ENCODE measurements at regions not wholly inside any gene's neighbourhood (a gene's known extent, or its start where the extent isn't known, plus 50 kb on each side); places are given as distances from the start of the nearest gene placed in this dataset.

- no peaks in the 10 kb centered on the region for H3K27me3 ChIP-seq (ENCODE audit: control insufficient read depth in 2 of 2, insufficient read depth in 1 of 2, low read length in 1 of 2)
- WGBS = 95% methylated on average over 1 of the region's 1 CpG
- H3K4me3 ChIP-seq (ENCODE audit: low read length in 2 of 2) = no peak overlapping the region
Observed at GRCh38 chr5:129382921-129383672, 77.0 kb upstream of the ADAMTS19 start.

GRCh38 chr5:129384193-129384592, 75.9 kb upstream of the ADAMTS19 start:
- DNase-seq (ENCODE audit: low read depth in 6 of 9, low spot score in 9 of 9) = no peak
- no peak overlapping the region for H3K27ac ChIP-seq (ENCODE audit: low read depth in 1 of 2, low read length in 1 of 2)
- no peak overlapping the region for H3K4me3 ChIP-seq (ENCODE audit: low read length in 2 of 2)
- no peaks in the 10 kb centered on the region for H3K36me3 ChIP-seq (ENCODE audit: control insufficient read depth in 2 of 2, insufficient read depth in 2 of 2, low read length in 1 of 2)
- H3K27me3 ChIP-seq (ENCODE audit: control insufficient read depth in 2 of 2, insufficient read depth in 1 of 2, low read length in 1 of 2) = no peaks in the 10 kb centered on the region
- no peaks in the 10 kb centered on the region for H3K9me3 ChIP-seq (ENCODE audit: control insufficient read depth in 2 of 2, insufficient read depth in 1 of 2, low read length in 1 of 2)
- 82% methylated on average over 4 of the region's 4 CpGs for WGBS
- no peaks in the 10 kb centered on the region for H3K4me1 ChIP-seq (ENCODE audit: control insufficient read depth in 2 of 2, insufficient read depth in 2 of 2, low read length in 2 of 2)

More at GRCh38 chr5:129382921-129383672, 77.0 kb upstream of the ADAMTS19 start:
- Histone ChIP-seq H3K27ac (ENCODE audit: low read depth in 1 of 2, low read length in 1 of 2) (no peak overlapping the region), H3K4me1 (ENCODE audit: control insufficient read depth in 2 of 2, insufficient read depth in 2 of 2, low read length in 2 of 2) (no peaks in the 10 kb centered on the region), H3K9me3 (ENCODE audit: control insufficient read depth in 2 of 2, insufficient read depth in 1 of 2, low read length in 1 of 2) (no peaks in the 10 kb centered on the region), H3K36me3 (ENCODE audit: control insufficient read depth in 2 of 2, insufficient read depth in 2 of 2, low read length in 1 of 2) (no peaks in the 10 kb centered on the region)
- DNase-seq (ENCODE audit: low read depth in 6 of 9, low spot score in 9 of 9) = no peak

GRCh38 chr5:129384736-129385135, 75.4 kb upstream of the ADAMTS19 start:
- H3K27ac ChIP-seq (ENCODE audit: low read depth in 1 of 2, low read length in 1 of 2) = no peak overlapping the region
- no peaks in the 10 kb centered on the region for H3K36me3 ChIP-seq (ENCODE audit: control insufficient read depth in 2 of 2, insufficient read depth in 2 of 2, low read length in 1 of 2)
- 98% methylated on average over 1 of the region's 1 CpG for WGBS

GRCh38 chr5:129387944-129388343, 72.2 kb upstream of the ADAMTS19 start:
- H3K27ac ChIP-seq (ENCODE audit: low read depth in 1 of 2, low read length in 1 of 2) = no peak overlapping the region
- no peak for DNase-seq (ENCODE audit: low read depth in 6 of 9, low spot score in 9 of 9)
- no peaks in the 10 kb centered on the region for H3K9me3 ChIP-seq (ENCODE audit: control insufficient read depth in 2 of 2, insufficient read depth in 1 of 2, low read length in 1 of 2)
- no peaks in the 10 kb centered on the region for H3K4me1 ChIP-seq (ENCODE audit: control insufficient read depth in 2 of 2, insufficient read depth in 2 of 2, low read length in 2 of 2)
- WGBS = 95% methylated on average over 2 of the region's 2 CpGs
- H3K36me3 ChIP-seq (ENCODE audit: control insufficient read depth in 2 of 2, insufficient read depth in 2 of 2, low read length in 1 of 2) = no peaks in the 10 kb centered on the region
- no peak overlapping the region for H3K4me3 ChIP-seq (ENCODE audit: low read length in 2 of 2)
- H3K27me3 ChIP-seq (ENCODE audit: control insufficient read depth in 2 of 2, insufficient read depth in 1 of 2, low read length in 1 of 2) = no peaks in the 10 kb centered on the region

More at GRCh38 chr5:129384736-129385135, 75.4 kb upstream of the ADAMTS19 start:
- DNase-seq (ENCODE audit: low read depth in 6 of 9, low spot score in 9 of 9) = no peak
- no peaks in the 10 kb centered on the region for H3K4me1 ChIP-seq (ENCODE audit: control insufficient read depth in 2 of 2, insufficient read depth in 2 of 2, low read length in 2 of 2)
- H3K27me3 ChIP-seq (ENCODE audit: control insufficient read depth in 2 of 2, insufficient read depth in 1 of 2, low read length in 1 of 2) = no peaks in the 10 kb centered on the region
- no peak overlapping the region for H3K4me3 ChIP-seq (ENCODE audit: low read length in 2 of 2)
- no peaks in the 10 kb centered on the region for H3K9me3 ChIP-seq (ENCODE audit: control insufficient read depth in 2 of 2, insufficient read depth in 1 of 2, low read length in 1 of 2)

- H3K36me3 ChIP-seq (ENCODE audit: control insufficient read depth in 2 of 2, insufficient read depth in 2 of 2, low read length in 1 of 2) = no peaks in the 10 kb centered on the region
- H3K27ac ChIP-seq (ENCODE audit: low read depth in 1 of 2, low read length in 1 of 2) = no peak overlapping the region
- no peaks in the 10 kb centered on the region for H3K27me3 ChIP-seq (ENCODE audit: control insufficient read depth in 2 of 2, insufficient read depth in 1 of 2, low read length in 1 of 2)
- no peaks in the 10 kb centered on the region for H3K9me3 ChIP-seq (ENCODE audit: control insufficient read depth in 2 of 2, insufficient read depth in 1 of 2, low read length in 1 of 2)
- H3K4me1 ChIP-seq (ENCODE audit: control insufficient read depth in 2 of 2, insufficient read depth in 2 of 2, low read length in 2 of 2) = no peaks in the 10 kb centered on the region
- WGBS = 89% methylated on average over 6 of the region's 6 CpGs
- no peak for DNase-seq (ENCODE audit: low read depth in 6 of 9, low spot score in 9 of 9)
- no peak overlapping the region for H3K4me3 ChIP-seq (ENCODE audit: low read length in 2 of 2)
Observed at GRCh38 chr5:129392681-129393080, 67.4 kb upstream of the ADAMTS19 start.

- no peak overlapping the region for H3K4me3 ChIP-seq (ENCODE audit: low read length in 2 of 2)
- 98% methylated on average over 5 of the region's 5 CpGs for WGBS
- H3K4me1 ChIP-seq (ENCODE audit: control insufficient read depth in 2 of 2, insufficient read depth in 2 of 2, low read length in 2 of 2) = no peaks in the 10 kb centered on the region
- H3K27ac ChIP-seq (ENCODE audit: low read depth in 1 of 2, low read length in 1 of 2) = no peak overlapping the region
- H3K27me3 ChIP-seq (ENCODE audit: control insufficient read depth in 2 of 2, insufficient read depth in 1 of 2, low read length in 1 of 2) = no peaks in the 10 kb centered on the region
- no peaks in the 10 kb centered on the region for H3K36me3 ChIP-seq (ENCODE audit: control insufficient read depth in 2 of 2, insufficient read depth in 2 of 2, low read length in 1 of 2)
- H3K9me3 ChIP-seq (ENCODE audit: control insufficient read depth in 2 of 2, insufficient read depth in 1 of 2, low read length in 1 of 2) = no peaks in the 10 kb centered on the region
- DNase-seq (ENCODE audit: low read depth in 6 of 9, low spot score in 9 of 9) = no peak
Observed at GRCh38 chr5:129395247-129395646, 64.9 kb upstream of the ADAMTS19 start.

GRCh38 chr5:129398026-129398678, 61.9 kb upstream of the ADAMTS19 start:
- no peaks in the 10 kb centered on the region for H3K36me3 ChIP-seq (ENCODE audit: control insufficient read depth in 2 of 2, insufficient read depth in 2 of 2, low read length in 1 of 2)
- DNase-seq (ENCODE audit: low read depth in 6 of 9, low spot score in 9 of 9) = no peak
- H3K4me1 ChIP-seq (ENCODE audit: control insufficient read depth in 2 of 2, insufficient read depth in 2 of 2, low read length in 2 of 2) = no peaks in the 10 kb centered on the region
- no peaks in the 10 kb centered on the region for H3K27me3 ChIP-seq (ENCODE audit: control insufficient read depth in 2 of 2, insufficient read depth in 1 of 2, low read length in 1 of 2)
- H3K9me3 ChIP-seq (ENCODE audit: control insufficient read depth in 2 of 2, insufficient read depth in 1 of 2, low read length in 1 of 2) = no peaks in the 10 kb centered on the region
- H3K27ac ChIP-seq (ENCODE audit: low read depth in 1 of 2, low read length in 1 of 2) = no peak overlapping the region
- H3K4me3 ChIP-seq (ENCODE audit: low read length in 2 of 2) = no peak overlapping the region
- 96% methylated on average over 1 of the region's 1 CpG for WGBS

- DNase-seq (ENCODE audit: low read depth in 6 of 9, low spot score in 9 of 9) = no peak
- Histone ChIP-seq H3K4me1 (ENCODE audit: control insufficient read depth in 2 of 2, insufficient read depth in 2 of 2, low read length in 2 of 2) (no peaks in the 10 kb centered on the region), H3K27ac (ENCODE audit: low read depth in 1 of 2, low read length in 1 of 2) (no peak overlapping the region), H3K36me3 (ENCODE audit: control insufficient read depth in 2 of 2, insufficient read depth in 2 of 2, low read length in 1 of 2) (no peaks in the 10 kb centered on the region), H3K9me3 (ENCODE audit: control insufficient read depth in 2 of 2, insufficient read depth in 1 of 2, low read length in 1 of 2) (no peaks in the 10 kb centered on the region), H3K4me3 (ENCODE audit: low read length in 2 of 2) (no peak overlapping the region), H3K27me3 (ENCODE audit: control insufficient read depth in 2 of 2, insufficient read depth in 1 of 2, low read length in 1 of 2) (no peaks in the 10 kb centered on the region)
- 89% methylated on average over 2 of the region's 2 CpGs for WGBS
Observed at GRCh38 chr5:129399069-129399468, 61.0 kb upstream of the ADAMTS19 start.

- Histone ChIP-seq H3K4me1 (ENCODE audit: control insufficient read depth in 2 of 2, insufficient read depth in 2 of 2, low read length in 2 of 2) (no peaks in the 10 kb centered on the region), H3K4me3 (ENCODE audit: low read length in 2 of 2) (no peak overlapping the region), H3K27me3 (ENCODE audit: control insufficient read depth in 2 of 2, insufficient read depth in 1 of 2, low read length in 1 of 2) (no peaks in the 10 kb centered on the region), H3K9me3 (ENCODE audit: control insufficient read depth in 2 of 2, insufficient read depth in 1 of 2, low read length in 1 of 2) (no peaks in the 10 kb centered on the region), H3K27ac (ENCODE audit: low read depth in 1 of 2, low read length in 1 of 2) (no peak overlapping the region), H3K36me3 (ENCODE audit: control insufficient read depth in 2 of 2, insufficient read depth in 2 of 2, low read length in 1 of 2) (no peaks in the 10 kb centered on the region)
- 79% methylated on average over 5 of the region's 5 CpGs for WGBS
- DNase-seq (ENCODE audit: low read depth in 6 of 9, low spot score in 9 of 9) = no peak
Observed at GRCh38 chr5:129400395-129400983, 59.6 kb upstream of the ADAMTS19 start.
